GM18505 (cell line): ENCODE measurements at regions not wholly inside any gene's neighbourhood (a gene's known extent, or its start where the extent isn't known, plus 50 kb on each side); places are given as distances from the start of the nearest gene placed in this dataset.

ENCODE experiments used
- ATAC-seq: cut with Tn5 transposase; IDR thresholded peaks from one replicate; pipeline ENCODE4 v1.9.1; 2021; ENCODE audit not compliant: unreplicated experiment
- POLR2A ChIP-seq: IDR thresholded peaks from 4 replicates; pipeline ENCODE4 v1.6.1; 2011; ENCODE audit warnings: borderline replicate concordance; ENCODE audit not compliant: insufficient read depth, insufficient read length; ENCODE audit errors: extremely low read depth

- TF ChIP-seq POLR2A: no peak
- no peak for ATAC-seq
These were observed 202.4 kb upstream of the ANK2 start for GRCh38 chr4:112847045-112847444.

- no peak for TF ChIP-seq POLR2A
- no peak for ATAC-seq
These were observed 201.7 kb upstream of the ANK2 start for GRCh38 chr4:112847781-112848180.

- TF ChIP-seq POLR2A: no peak
- no peak for ATAC-seq
These were observed 200.5 kb upstream of the ANK2 start for GRCh38 chr4:112848911-112849310.

GRCh38 chr4:112852601-112853000 lies 196.9 kb upstream of the ANK2 start:
- no peak for ATAC-seq
- TF ChIP-seq POLR2A: no peak

GRCh38 chr4:112853662-112854256 lies 195.7 kb upstream of the ANK2 start:
- no peak for ATAC-seq
- no peak for TF ChIP-seq POLR2A

- no peak for TF ChIP-seq POLR2A
- no peak for ATAC-seq
These were observed 195.0 kb upstream of the ANK2 start for GRCh38 chr4:112854420-112854819.

GRCh38 chr4:112855058-112855457 lies 194.4 kb upstream of the ANK2 start:
- TF ChIP-seq POLR2A: no peak
- no peak for ATAC-seq

GRCh38 chr4:112857461-112857860 lies 192.0 kb upstream of the ANK2 start:
- ATAC-seq: no peak
- TF ChIP-seq POLR2A: no peak

- no peak for TF ChIP-seq POLR2A
These were observed 190.7 kb upstream of the ANK2 start for GRCh38 chr4:112858751-112859150.

GRCh38 chr4:112859456-112860184 lies 189.8 kb upstream of the ANK2 start:
- ATAC-seq: no peak

More at GRCh38 chr4:112858751-112859150, 190.7 kb upstream of the ANK2 start:
- ATAC-seq: no peak

GRCh38 chr4:112860830-112861690 lies 188.4 kb upstream of the ANK2 start:
- no peak for TF ChIP-seq POLR2A
- no peak for ATAC-seq

More at GRCh38 chr4:112859456-112860184, 189.8 kb upstream of the ANK2 start:
- no peak for TF ChIP-seq POLR2A

- TF ChIP-seq POLR2A: no peak
- no peak for ATAC-seq
These were observed 187.5 kb upstream of the ANK2 start for GRCh38 chr4:112861691-112862674.

GRCh38 chr4:112865443-112865842 lies 184.0 kb upstream of the ANK2 start:
- no peak for ATAC-seq
- TF ChIP-seq POLR2A: no peak

- no peak for ATAC-seq
- no peak for TF ChIP-seq POLR2A
These were observed 173.1 kb upstream of the ANK2 start for GRCh38 chr4:112876316-112876715.
